CD14-positive monocyte (primary cell): ENCODE measurements at regions not wholly inside any gene's neighbourhood (a gene's known extent, or its start where the extent isn't known, plus 50 kb on each side); places are given as distances from the start of the nearest gene placed in this dataset.

Source experiments
- DNase-seq, 3 donors: peaks; one replicate each; pipeline ENCODE4 v3.0.0-alpha.2; 2011 to 2022
- H2AFZ ChIP-seq: 2 replicates; pipeline ENCODE4 v1.6.0; 2012; ENCODE audit warnings: mild to moderate bottlenecking, low read depth, low read length, inconsistent platforms; ENCODE audit not compliant: insufficient read depth, poor library complexity, severe bottlenecking
- H3K27ac ChIP-seq, 2 donors: 1 replicate in 1 of 2; 2 replicates in 1 of 2; pipeline ENCODE4 v1.5.1; 2012 to 2013; ENCODE audit warnings: low read length in 2 of 2, control low read depth in 1 of 2, inconsistent platforms in 1 of 2, low read depth in 1 of 2, mild to moderate bottlenecking in 1 of 2
- H3K27me3 ChIP-seq, 2 donors: one replicate each; pipeline versions ENCODE4 v1.6.0 to v1.6.1; 2011 to 2013; ENCODE audit warnings: low read length in 2 of 2; ENCODE audit not compliant: control insufficient read depth in 2 of 2, insufficient read depth in 2 of 2
- H3K36me3 ChIP-seq, 2 donors: replicated peaks in 1 of 2; 1 replicate in 1 of 2; 2 replicates in 1 of 2; pipeline versions ENCODE4 v1.5.1 to v1.6.1; 2012 to 2013; ENCODE audit warnings: low read length in 2 of 2, control low read depth in 1 of 2, inconsistent platforms in 1 of 2, mild to moderate bottlenecking in 1 of 2; ENCODE audit not compliant: insufficient read depth in 2 of 2, control insufficient read depth in 1 of 2
- H3K4me1 ChIP-seq, 2 donors: 1 replicate in 1 of 2; 2 replicates in 1 of 2; pipeline versions ENCODE4 v1.5.1 to v1.6.1; 2012 to 2013; ENCODE audit warnings: low read length in 2 of 2, control low read depth in 1 of 2, inconsistent platforms in 1 of 2, mild to moderate bottlenecking in 1 of 2, moderate library complexity in 1 of 2; ENCODE audit not compliant: insufficient read depth in 2 of 2, control insufficient read depth in 1 of 2
- H3K4me2 ChIP-seq: replicated peaks from 2 replicates; pipeline ENCODE3; 2012; ENCODE audit warnings: low read length, moderate library complexity, mild to moderate bottlenecking; ENCODE audit not compliant: poor library complexity, severe bottlenecking; ENCODE audit errors: extremely low read depth
- H3K4me3 ChIP-seq, 3 experiments: fragments of 200-600 bp in 1 of 3; sonication (generic) in 1 of 3; replicated peaks in 1 of 3; 1 replicate in 2 of 3; 2 replicates in 1 of 3; pipeline ENCODE4 v1.5.1; 2011 to 2013; ENCODE audit warnings: low read length in 3 of 3, mild to moderate bottlenecking in 3 of 3, control low read depth in 2 of 3, low read depth in 2 of 3, inconsistent platforms in 1 of 3, moderate library complexity in 1 of 3
- H3K79me2 ChIP-seq: 2 replicates; pipeline ENCODE4 v1.6.0; 2012; ENCODE audit warnings: mild to moderate bottlenecking, control low read depth, inconsistent platforms, low read length, moderate library complexity; ENCODE audit not compliant: insufficient read depth
- H3K9ac ChIP-seq: 2 replicates; pipeline ENCODE4 v1.6.0; 2017; ENCODE audit warnings: low read length, mild to moderate bottlenecking; ENCODE audit not compliant: insufficient read depth, poor library complexity, severe bottlenecking
- H3K9me3 ChIP-seq, 2 donors: replicated peaks in 1 of 2; 1 replicate in 1 of 2; 2 replicates in 1 of 2; pipeline versions ENCODE4 v1.5.1 to v1.6.1; 2012 to 2013; ENCODE audit warnings: low read length in 2 of 2, control low read depth in 1 of 2; ENCODE audit not compliant: control insufficient read depth in 1 of 2, insufficient read depth in 1 of 2
- H4K20me1 ChIP-seq: 2 replicates; pipeline ENCODE4 v1.6.0; 2012; ENCODE audit warnings: mild to moderate bottlenecking, low read length, control low read depth, moderate library complexity; ENCODE audit not compliant: insufficient read depth
- H3K27ac Mint-ChIP-seq, 7 donors: one replicate each; pipeline ENCODE4 v1.8.0; 2020; ENCODE audit warnings: mild to moderate bottlenecking in 7 of 7, mixed read lengths in 7 of 7, moderate library complexity in 6 of 7, inconsistent platforms in 2 of 7
- H3K27me3 Mint-ChIP-seq, 3 donors: one replicate each; pipeline ENCODE4 v1.8.0; 2021 to 2022; ENCODE audit warnings: low read depth in 3 of 3, mild to moderate bottlenecking in 3 of 3, mixed read lengths in 3 of 3, moderate library complexity in 3 of 3, inconsistent platforms in 1 of 3
- H3K36me3 Mint-ChIP-seq, 2 donors: one replicate each; pipeline ENCODE4 v1.8.0; 2020; ENCODE audit warnings: mixed read lengths in 2 of 2, inconsistent platforms in 1 of 2, mild to moderate bottlenecking in 1 of 2
- H3K4me1 Mint-ChIP-seq: one replicate; pipeline ENCODE4 v1.8.0; 2020; ENCODE audit warnings: mild to moderate bottlenecking, mixed read lengths
- H3K4me3 Mint-ChIP-seq, 2 donors: one replicate each; pipeline ENCODE4 v1.8.0; 2020; ENCODE audit warnings: mild to moderate bottlenecking in 2 of 2, mixed read lengths in 2 of 2, moderate library complexity in 1 of 2
- H3K9me3 Mint-ChIP-seq, 7 donors: one replicate each; pipeline ENCODE4 v1.8.0; 2020 to 2022; ENCODE audit warnings: mixed read lengths in 7 of 7, mild to moderate bottlenecking in 6 of 7, moderate library complexity in 6 of 7, inconsistent platforms in 2 of 7
- WGBS: methylation state at CpG from one replicate; pipeline ENCODE4 v1.1.5; 2013; ENCODE audit warnings: missing lambda C conversion rate; ENCODE audit not compliant: insufficient coverage; 5-methylcytosine and 5-hydroxymethylcytosine counted together
- intact Hi-C, 2 donors: fragments of 100-400 bp; cut with micrococcal nuclease; formaldehyde crosslinking; loops; one replicate each; pipeline versions ENCODE4 v1.15.0 to v1.15.1; 2023
- TF ChIP-seq, protein P1 (sequence below): fragments of 200-600 bp; IDR thresholded peaks from one replicate; pipeline ENCODE4 v1.8.0; 2022; ENCODE audit warnings: antibody characterized with exemption, mild to moderate bottlenecking

DNA sequence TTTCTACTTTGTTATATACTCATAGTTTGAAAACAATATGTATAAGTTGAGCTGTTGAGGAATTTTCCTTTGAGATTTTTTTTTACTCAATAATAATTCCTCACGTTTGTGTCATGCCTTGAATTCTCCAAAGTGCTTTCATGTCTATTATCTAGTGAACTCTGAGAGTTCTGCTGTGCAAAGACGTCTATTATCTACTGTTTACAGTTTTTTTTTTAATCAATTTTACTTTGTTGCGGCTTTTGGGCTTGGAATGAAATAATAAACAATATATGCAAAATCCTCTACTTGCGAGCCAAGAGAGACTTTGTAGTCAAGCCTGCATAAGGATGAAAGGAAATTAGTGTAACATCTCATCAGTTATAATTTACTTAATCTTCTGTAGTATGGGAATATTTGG lies 107.2 kb upstream of the FRMD6 start:
- Histone ChIP-seq H3K4me1 (no peaks in the 10 kb centered on the region), H3K79me2 (no peaks in the 10 kb centered on the region), H3K36me3 (no peaks in the 10 kb centered on the region), H3K9me3 (no peaks in the 10 kb centered on the region), H2AFZ (no peak overlapping the region), H3K27me3 (no peaks in the 10 kb centered on the region), H3K4me2 (no peak overlapping the region), H3K9ac (no peak overlapping the region), H3K4me3 (no peak overlapping the region), H3K27ac (no peak overlapping the region), H4K20me1 (no peaks in the 10 kb centered on the region)
- H3K36me3 Mint-ChIP-seq: no peaks in the 10 kb centered on the region
- no peaks in the 10 kb centered on the region for H3K4me1 Mint-ChIP-seq
- intact Hi-C loops: no loop called here
- TF ChIP-seq, protein P1, sequence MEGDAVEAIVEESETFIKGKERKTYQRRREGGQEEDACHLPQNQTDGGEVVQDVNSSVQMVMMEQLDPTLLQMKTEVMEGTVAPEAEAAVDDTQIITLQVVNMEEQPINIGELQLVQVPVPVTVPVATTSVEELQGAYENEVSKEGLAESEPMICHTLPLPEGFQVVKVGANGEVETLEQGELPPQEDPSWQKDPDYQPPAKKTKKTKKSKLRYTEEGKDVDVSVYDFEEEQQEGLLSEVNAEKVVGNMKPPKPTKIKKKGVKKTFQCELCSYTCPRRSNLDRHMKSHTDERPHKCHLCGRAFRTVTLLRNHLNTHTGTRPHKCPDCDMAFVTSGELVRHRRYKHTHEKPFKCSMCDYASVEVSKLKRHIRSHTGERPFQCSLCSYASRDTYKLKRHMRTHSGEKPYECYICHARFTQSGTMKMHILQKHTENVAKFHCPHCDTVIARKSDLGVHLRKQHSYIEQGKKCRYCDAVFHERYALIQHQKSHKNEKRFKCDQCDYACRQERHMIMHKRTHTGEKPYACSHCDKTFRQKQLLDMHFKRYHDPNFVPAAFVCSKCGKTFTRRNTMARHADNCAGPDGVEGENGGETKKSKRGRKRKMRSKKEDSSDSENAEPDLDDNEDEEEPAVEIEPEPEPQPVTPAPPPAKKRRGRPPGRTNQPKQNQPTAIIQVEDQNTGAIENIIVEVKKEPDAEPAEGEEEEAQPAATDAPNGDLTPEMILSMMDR: no peak
- no peak overlapping the region for H3K27ac Mint-ChIP-seq
- peaks cover 0 to 2% (median 1%) of the 10 kb centered on the region in 3 donors for H3K27me3 Mint-ChIP-seq
- no CpG with 5 or more reads among the region's 4 CpGs for whole genome bisulfite sequencing
- no peak for DNase-seq
- peaks cover 0 to 4% (median 0%) of the 10 kb centered on the region in 7 donors for H3K9me3 Mint-ChIP-seq
- H3K4me3 Mint-ChIP-seq: no peak overlapping the region

DNA sequence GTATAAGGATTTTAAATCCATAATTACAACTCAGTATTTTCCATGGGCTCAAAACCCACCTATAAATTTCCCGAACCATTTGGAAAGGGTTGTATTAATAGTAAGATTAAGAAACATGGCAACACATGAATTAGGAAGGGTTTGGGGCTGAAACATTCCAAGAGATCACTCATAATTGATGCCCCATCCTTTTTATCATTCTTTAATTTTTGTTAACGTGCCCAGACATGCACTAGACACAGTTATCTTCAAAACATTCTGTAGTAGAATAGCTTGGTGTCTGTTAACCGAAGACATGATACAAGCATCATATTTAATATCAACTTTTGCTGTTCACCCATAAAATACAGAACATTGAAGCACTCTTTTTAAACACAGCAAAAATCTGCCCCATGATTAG lies 106.8 kb upstream of the FRMD6 start:
- no peak overlapping the region for H3K4me3 Mint-ChIP-seq
- TF ChIP-seq, protein P1: no peak
- Histone ChIP-seq H3K9me3 (no peaks in the 10 kb centered on the region), H3K27ac (no peak overlapping the region), H3K4me3 (no peak overlapping the region), H3K36me3 (no peaks in the 10 kb centered on the region), H3K9ac (no peak overlapping the region), H3K79me2 (no peaks in the 10 kb centered on the region), H2AFZ (no peak overlapping the region), H3K4me1 (no peaks in the 10 kb centered on the region), H3K27me3 (no peaks in the 10 kb centered on the region), H4K20me1 (no peaks in the 10 kb centered on the region), H3K4me2 (no peak overlapping the region)
- WGBS: no CpG with 5 or more reads among the region's 3 CpGs
- no peak for DNase-seq
- H3K9me3 Mint-ChIP-seq: peaks cover 0 to 2% (median 0%) of the 10 kb centered on the region in 7 donors
- H3K27ac Mint-ChIP-seq: no peak overlapping the region
- intact Hi-C loops: no loop called here
- H3K36me3 Mint-ChIP-seq: no peaks in the 10 kb centered on the region
- H3K27me3 Mint-ChIP-seq: peaks cover 0 to 2% (median 1%) of the 10 kb centered on the region in 3 donors
- no peaks in the 10 kb centered on the region for H3K4me1 Mint-ChIP-seq
